CD4-positive, alpha-beta T cell treated with Interleukin-10 for 1 hour (primary cell): ENCODE measurements at regions not wholly inside any gene's neighbourhood (a gene's known extent, or its start where the extent isn't known, plus 50 kb on each side); places are given as distances from the start of the nearest gene placed in this dataset.
"Not testable (repeated sequence)": the region's sequence is repeated elsewhere in the genome, so short reads cannot be mapped to it uniquely, and the experiment has no call there.

Experiments
- DNase-seq: peaks from one replicate; pipeline ENCODE4 v3.0.0-alpha.2; 2020

DNA sequence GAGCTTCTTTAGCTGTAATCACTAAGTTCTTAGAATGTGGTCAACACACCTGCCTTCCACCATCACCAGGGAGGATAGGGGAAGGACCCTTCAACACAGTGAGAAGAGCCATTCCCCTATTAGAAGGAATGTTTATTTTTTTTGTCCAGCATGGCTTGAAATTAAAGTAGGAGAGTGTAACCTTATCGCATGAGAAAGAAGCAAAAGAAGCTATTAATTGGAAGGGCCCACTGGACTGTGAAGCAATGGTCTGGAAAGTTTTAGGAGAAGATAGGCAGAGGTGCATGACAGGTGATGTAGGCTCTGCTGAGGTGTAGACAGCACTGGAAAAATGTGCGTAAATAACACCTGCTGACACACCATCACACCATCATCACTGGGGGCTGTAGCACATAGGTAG lies 1526.0 kb downstream of the MAT2B start:
- no peak for DNase-seq

- no peak for DNase-seq
Measured at GRCh38 chr5:165035520-165035919, 1530.1 kb downstream of the MAT2B start.

GRCh38 chr5:165039748-165040147 lies 1534.3 kb downstream of the MAT2B start:
- no peak for DNase-seq

DNA sequence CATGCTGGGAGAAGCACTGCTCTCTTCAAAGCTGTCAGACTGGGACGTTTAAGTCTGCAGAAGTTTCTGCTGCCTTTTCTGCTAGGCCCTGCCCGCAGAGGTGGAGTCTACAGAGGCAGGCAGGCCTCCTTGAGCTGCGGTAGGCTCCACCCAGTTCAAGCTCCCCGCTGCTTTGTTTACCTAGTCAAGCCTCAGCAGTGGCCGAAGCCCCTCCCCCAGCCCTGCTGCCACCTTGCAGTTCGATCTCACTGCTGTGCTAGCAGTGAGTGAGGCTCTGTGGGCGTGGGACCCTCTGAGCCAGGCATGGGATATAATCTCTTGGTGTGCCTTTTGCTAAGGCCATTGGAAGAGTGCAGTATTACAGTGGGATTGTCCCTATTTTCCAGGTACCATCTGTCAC lies 1540.5 kb downstream of the MAT2B start:
- not testable (repeated sequence) for DNase-seq

- DNase-seq, result no peak
Measured at GRCh38 chr5:165055476-165055875, 1550.1 kb downstream of the MAT2B start.

GRCh38 chr5:165057145-165057544 lies 1551.7 kb downstream of the MAT2B start:
- DNase-seq, result no peak

GRCh38 chr5:165066751-165067385 lies 1561.4 kb downstream of the MAT2B start:
- DNase-seq, result no peak

GRCh38 chr5:165076686-165077085 lies 1571.3 kb downstream of the MAT2B start:
- DNase-seq, result no peak

DNA sequence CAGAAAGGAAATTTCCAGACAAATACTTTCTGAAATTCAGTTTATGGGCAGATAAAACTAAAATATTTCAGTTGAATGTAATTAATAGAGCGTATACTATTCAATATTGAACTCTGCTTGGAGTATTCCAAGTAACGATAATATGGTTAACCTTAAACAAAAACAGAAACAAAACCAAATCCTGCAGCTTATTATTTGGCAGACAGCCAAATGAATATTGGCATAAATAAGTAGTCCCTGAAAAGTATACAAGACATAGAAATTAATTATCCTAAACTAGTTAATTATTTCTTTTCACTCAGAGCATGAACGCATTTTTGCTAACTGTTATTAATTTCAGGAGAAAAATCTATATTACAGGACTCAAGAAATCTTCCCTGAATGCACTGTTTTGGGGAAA lies 1574.0 kb downstream of the MAT2B start:
- DNase-seq, result no peak

- DNase-seq, result no peak
Measured at GRCh38 chr5:165083394-165083793, 1578.0 kb downstream of the MAT2B start.

GRCh38 chr5:165086465-165086864 lies 1581.0 kb downstream of the MAT2B start:
- no peak for DNase-seq

GRCh38 chr5:165094782-165095181 lies 1589.4 kb downstream of the MAT2B start:
- DNase-seq, result no peak

DNA sequence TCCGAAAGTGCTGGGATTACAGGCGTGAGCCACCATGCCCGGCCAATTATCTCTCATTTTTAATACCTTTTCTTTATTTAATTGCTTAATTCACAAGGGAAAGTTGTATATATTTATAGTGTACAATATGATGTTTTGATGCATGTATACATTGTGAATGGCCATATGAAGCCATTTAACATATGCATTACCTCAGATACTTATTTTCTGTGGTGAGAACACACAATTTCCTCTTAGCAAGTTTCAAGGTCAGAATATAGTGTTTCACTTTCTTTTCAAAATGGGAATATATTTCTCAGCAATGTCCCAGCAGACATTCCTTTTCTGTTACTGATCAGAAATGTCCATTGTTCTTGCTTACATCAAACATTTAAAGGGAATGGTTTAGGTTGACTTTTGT lies 1596.3 kb downstream of the MAT2B start:
- DNase-seq, result no peak

GRCh38 chr5:165104611-165105010 lies 1599.2 kb downstream of the MAT2B start:
- no peak for DNase-seq

- DNase-seq, result no peak
Measured at GRCh38 chr5:165108809-165109208, 1603.4 kb downstream of the MAT2B start.

- DNase-seq, result no peak
Measured at GRCh38 chr5:165119175-165119574, 1613.8 kb downstream of the MAT2B start.

DNA sequence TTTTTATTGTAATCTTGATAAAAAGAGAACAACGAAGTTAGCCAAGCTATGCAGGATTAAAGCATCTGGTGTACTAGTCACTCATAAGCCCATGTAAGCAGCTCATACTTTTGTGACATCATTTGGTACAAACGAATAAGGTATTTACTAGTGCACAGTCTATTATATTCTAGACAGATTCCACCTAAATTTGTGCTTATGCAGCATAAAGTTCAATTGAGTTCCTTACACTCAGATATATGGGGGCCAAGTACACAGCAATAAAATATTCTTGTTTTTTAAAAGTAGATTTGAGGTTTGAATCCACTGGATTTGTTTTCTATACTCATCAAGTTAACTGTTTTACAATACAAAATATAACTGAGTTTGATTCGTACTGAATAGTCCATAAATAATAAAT lies 1621.2 kb downstream of the MAT2B start:
- DNase-seq, result no peak

GRCh38 chr5:165127941-165128340 lies 1622.5 kb downstream of the MAT2B start:
- DNase-seq, result no peak

GRCh38 chr5:165130656-165131055 lies 1625.2 kb downstream of the MAT2B start:
- no peak for DNase-seq

DNA sequence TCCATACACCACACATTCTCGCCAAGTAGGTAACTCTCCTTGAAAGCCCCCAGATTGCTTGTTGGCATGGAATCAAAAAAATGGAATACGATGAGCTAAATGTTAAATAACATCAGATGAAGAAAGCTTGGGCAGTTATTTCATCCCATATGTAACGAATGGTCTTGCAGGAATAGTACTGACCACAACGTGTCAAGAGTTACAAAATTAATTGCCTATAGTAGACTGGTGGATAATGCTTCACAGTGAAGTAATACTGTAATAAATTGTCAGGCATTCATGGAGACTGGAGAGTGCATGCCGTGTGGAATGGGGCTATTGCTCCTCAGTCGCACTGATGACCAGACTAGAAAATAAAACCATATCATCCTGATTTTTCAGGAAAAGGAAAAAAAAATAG lies 1628.7 kb downstream of the MAT2B start:
- no peak for DNase-seq

GRCh38 chr5:165135565-165135964 lies 1630.1 kb downstream of the MAT2B start:
- DNase-seq, result no peak

GRCh38 chr5:165137701-165138100 lies 1632.3 kb downstream of the MAT2B start:
- no peak for DNase-seq

GRCh38 chr5:165138236-165138635 lies 1632.8 kb downstream of the MAT2B start:
- DNase-seq, result no peak

- no peak for DNase-seq
Measured at GRCh38 chr5:165139262-165139661, 1633.8 kb downstream of the MAT2B start.

GRCh38 chr5:165139721-165140120 lies 1634.3 kb downstream of the MAT2B start:
- no peak for DNase-seq

DNA sequence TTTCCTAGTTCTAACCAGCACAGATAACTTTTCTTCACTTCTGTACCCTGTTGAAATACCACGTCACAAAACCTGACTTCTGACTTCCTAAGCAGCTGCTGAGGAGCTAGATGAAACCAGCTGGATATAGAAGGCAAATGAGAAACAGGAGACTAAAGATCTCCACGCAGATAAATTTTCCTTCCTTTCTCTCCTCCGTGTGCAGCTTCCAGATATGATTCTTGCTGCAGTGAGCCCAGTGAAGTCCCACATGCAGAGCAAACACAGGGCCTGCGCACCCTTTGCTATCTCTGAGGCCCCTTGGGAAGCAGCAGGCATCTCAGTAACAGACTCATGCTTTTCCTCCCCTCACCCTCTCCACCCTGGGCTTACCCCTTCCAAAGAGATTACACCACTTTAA lies 1638.3 kb downstream of the MAT2B start:
- no peak for DNase-seq
